ENCODE measurements at regions not wholly inside any gene's neighbourhood (a gene's known extent, or its start where the extent isn't known, plus 50 kb on each side); places are given as distances from the start of the nearest gene placed in this dataset.

DNA sequence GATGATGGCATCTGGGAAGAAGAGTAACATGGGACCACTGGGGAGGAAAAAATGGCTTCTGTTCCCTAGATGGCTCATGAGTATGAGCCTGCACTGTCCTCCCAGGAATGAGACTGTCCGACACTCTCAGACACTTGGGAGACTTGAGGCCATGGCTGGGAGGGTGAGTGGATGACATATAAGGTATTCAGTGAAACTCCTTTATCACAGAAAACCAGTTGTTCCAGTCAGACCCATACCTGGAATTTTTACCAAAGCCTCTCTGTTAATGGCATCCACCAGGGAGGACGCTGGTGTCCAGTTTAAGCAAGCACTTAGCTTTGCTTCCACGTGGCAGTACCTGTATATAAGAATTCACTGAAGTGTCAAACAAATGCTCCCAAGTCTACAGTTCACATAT lies 116.7 kb upstream of the C10orf90 start:
- DNase-seq, result no peak

DNA sequence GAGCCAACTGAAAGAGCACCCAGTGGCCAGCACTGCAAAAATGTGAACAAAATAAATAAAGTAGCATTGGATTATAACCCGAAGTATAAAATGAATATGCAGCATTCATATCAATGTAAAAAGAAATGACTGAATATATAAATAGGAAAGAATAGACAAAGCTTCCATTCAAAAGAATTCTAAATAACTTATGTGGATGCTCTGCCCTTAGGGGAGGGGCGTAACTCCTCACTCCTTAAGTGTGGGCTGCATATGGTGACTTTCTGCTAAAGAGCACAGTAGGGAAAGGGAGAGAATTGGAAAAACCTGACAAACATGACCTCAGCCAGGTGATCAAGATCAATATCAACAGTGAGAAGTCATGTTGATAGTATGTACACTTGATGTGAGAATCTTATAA lies 109.9 kb upstream of the DOCK1 start:
- DNase-seq, result no peak

DNA sequence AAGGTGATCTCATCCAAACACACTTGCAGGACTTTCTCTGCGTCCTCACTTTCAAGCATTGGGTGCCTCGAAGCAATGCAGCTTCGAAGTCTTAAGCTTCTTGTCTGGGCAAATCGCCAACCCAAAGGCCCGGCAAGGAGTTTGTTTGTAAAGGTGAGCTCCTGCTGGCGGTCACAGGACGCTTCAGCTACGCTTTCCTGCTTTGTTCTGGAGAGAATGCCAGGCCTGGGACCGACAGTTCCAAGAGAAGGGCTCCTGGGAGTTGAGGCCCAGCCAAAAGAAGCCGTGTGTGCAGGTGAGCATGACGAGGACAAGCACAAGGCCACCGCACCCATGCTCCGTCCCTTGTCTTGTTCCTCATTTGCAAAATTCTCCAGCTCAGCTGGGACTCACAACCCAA lies 106.6 kb upstream of the DOCK1 start:
- DNase-seq, result no peak

DNA sequence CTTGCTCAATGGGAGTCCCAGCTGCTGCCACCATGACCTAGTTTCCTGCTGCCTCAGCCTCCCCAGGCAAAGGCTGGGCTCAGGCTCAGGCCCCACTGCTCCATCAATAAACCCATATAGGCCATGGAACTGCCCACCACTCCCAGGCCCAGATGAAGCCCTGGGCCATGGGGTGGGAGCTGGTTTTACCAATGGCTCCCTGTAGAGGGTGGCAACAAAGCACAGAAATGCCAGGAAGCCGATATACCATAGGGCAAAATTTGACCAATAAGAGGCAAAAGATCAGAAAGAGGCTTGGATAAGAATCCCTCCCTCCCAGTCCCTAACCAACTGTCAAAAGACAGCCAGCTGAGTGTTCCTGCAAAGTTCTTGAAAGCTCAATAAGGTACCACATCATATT lies 101.8 kb upstream of the DOCK1 start:
- no peak for DNase-seq

DNA sequence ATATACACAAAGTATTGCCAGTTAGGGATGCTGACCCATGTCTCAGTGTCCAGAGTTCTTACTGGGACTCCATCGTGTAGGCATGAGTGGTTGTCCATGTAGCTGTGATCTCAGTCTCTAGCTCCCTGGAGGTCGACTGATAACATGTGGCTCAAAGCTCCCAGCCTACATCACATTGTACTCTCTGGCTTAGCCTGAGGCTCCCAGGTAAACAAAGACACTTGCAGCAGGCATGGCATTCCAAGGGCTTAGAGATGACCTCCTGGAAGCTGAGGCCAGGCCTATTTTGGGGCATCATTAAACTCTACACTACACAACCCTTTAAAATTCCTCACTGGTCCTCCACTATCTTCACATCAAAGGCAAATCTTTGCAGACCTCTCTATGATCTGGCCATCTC lies 100.8 kb upstream of the DOCK1 start:
- DNase-seq, result no peak

DNA sequence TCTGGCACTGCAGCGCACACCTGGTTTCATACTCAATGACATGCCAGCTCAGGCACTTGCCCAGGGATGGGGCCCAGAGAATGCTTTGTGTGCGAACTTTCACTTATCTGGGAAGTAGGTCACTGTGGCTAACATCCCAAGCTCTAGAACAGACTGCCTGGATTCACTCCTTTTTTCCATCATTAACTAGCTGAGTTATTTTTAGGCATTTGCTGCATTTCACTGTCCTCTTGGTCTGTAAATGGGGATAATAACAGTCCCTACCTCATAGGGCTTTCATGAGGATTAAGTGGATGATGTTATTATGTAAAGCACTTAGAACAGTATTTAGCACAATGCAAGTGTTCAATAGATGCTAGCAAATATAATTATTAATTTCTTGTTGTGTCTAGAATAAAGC lies 98.7 kb upstream of the DOCK1 start:
- DNase-seq, result no peak

DNA sequence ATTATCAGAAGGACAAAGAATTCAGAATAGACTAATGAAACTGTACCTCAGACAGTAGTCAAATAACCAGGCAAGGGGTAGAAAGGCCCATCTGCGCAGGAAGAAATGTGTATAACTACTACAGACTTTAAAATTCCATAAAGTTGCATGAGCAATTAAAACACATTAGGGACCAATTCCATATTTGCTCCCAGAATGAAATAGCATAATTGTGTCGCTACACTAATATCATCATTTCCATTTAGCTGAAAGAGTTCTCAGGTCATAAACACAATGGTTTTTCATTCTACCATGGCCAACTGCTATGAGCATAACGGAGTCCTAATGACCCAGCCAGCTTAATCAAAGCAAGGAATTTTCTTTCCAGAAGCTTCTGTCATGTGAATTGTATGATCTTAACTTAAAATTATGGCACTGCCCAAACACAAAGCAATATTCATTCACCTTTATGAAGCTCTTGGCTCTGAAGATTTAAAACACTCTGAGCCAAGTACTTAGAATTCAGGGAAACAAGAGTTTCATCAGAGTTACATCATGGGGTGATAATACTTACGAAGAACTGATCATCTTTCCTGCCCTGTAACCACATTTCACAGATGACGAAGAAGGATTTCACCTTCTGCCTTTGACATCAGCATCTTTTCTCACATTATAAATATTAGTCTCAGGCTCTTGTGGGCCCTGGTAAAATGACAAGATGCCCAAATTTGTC lies 98.1 kb upstream of the DOCK1 start:
- DNase-seq, result no peak

DNA sequence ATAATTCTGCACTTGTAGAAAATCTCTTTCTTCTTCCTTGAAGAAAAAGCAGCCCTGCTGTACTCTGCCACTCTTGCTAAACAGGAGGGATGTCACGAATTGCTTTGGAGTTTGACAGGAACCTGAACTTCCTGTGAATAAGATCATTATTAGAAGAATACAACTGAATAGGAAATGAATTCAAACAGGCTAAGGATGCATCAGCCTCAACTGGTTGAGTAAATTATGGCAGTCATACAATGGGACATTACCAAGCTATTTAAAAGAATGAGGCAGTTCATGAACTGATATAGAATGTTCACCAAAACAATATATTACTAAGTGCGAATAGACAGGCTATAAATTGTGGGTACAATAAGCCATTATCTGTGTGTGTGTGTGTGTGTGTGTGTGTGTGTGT lies 97.1 kb upstream of the DOCK1 start:
- DNase-seq, result no peak

DNA sequence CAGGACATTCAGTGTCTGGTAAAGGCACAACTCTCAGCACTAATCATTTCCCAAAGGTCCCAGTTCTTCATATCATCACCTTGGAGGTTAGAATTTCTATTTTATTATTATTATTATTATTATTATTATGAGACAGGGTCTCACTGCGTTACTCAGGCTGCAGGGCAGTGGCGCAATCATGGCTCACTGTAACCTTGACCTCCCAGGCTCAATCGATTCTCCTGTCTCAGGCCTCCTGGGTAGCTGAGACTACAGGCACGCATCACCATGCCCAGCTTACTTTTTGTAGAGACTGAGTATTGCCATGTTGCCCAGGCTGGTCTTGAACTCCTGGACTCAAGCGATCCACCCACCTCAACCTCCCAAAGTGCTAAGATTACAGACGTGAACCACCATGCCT lies 91.8 kb upstream of the DOCK1 start:
- DNase-seq, result no peak

DNA sequence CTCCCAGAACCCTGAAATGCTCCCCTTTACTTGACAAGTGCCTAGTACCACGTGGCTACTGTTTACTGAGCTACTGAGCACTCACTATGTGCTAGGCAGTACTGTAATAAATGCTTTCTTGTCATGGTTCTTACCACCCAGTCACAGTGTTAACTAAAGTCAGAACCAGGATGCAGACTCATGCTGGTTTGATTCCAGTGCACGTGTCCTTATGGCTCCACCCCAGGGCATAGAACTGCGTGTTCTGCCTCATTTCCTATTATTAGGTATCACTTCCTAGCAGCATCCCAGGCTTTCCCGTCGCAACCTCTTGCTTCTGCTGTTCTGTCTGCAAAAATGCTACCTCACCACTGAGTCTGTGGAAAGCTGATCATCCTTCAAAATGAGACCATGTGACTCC lies 71.7 kb upstream of the DOCK1 start:
- no peak for DNase-seq

DNA sequence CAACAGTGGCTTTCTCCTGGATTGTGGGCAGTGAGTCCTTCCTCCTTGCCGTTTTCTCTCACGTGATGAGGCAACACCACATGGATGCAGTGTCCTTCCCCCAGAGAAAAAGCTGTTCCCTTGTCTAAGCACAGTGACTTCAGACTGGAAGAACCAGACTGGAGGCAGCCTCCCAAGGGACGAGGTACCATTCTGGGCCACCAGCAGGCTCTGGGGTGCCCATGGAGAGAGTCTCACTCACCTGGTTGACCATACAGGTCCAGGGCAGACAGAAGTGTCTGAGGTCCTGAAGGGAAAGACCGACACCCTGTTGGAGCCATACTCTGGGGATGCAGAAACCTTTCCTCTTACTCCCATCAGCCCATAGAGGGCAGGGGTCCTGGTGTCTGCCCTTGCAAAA lies 69.2 kb upstream of the DOCK1 start:
- DNase-seq, result no peak

DNA sequence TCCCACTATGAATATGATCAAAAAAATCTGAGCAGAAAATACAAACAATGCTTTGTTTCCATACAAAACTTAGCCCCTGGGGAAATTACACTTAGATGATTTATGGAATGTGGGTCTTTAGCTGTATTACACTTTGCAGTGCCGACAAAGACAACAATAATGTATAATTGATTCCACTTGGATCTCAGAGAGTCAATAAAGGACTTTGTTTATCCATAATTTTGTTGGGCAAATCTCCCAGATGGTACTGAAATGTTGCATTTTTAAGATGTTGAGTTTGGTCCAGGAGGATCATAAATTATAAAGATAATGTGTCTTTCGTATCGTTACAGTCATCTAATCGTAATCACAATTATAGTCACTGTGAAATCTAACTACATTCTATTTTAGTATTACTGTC lies 66.9 kb upstream of the DOCK1 start:
- DNase-seq, result no peak

DNA sequence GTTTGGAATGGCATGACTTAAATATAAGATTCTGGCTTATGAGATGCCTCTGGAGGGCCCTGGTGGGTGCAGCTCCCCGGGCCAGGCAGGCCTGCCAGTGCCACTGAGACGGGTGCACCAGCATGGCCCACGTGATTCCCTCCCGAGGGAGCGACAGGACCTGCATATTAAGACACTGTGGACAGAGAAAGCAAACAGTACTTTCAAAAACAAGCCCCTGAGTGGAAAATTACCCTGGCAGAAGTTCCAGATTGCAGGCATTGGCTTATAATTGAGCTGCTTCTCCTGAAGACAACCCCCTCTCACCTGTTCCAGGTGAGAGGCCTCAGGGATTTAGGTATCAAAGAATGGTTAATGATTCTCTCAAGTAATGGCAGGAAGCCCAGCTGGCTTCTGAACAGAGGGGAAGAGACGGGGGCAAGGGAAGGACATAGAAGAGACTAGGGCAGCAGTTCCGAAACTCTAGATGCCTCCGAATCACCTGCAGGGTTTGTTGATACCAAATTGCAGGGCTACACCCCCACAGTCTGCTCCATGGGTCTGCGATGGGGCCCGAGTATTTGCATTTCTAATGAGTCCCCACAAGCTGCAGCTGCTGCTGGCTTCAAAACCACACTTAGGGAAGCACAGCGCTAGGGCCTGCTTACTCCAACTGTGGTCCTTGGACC lies 66.0 kb upstream of the DOCK1 start:
- no peak for DNase-seq

DNA sequence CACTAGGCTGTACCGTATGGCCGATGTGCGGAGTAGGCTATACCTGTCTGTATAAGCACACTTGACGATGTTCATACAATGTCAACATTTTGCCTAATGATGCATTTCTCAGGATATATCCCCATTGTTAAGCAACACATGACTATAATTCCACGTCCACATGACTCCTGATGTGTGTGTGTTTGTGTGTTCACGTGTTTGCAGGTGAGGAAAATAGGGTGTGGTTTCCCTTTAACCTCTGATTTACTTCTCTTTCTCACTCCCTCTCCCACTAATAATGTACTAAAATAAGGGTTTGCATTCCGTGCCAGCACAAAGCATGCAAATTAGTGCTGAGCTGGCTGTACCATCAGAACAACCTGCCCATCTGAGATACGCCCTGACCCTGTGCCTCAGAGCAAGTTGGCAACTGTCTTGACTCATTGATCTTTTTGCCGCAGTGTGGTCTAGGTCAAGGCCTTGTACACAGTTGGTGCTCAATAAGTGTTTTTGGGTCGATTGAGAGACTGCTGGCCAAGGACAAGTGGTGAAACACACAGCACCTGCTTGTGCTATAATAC lies 64.6 kb upstream of the DOCK1 start:
- no peak for DNase-seq

DNA sequence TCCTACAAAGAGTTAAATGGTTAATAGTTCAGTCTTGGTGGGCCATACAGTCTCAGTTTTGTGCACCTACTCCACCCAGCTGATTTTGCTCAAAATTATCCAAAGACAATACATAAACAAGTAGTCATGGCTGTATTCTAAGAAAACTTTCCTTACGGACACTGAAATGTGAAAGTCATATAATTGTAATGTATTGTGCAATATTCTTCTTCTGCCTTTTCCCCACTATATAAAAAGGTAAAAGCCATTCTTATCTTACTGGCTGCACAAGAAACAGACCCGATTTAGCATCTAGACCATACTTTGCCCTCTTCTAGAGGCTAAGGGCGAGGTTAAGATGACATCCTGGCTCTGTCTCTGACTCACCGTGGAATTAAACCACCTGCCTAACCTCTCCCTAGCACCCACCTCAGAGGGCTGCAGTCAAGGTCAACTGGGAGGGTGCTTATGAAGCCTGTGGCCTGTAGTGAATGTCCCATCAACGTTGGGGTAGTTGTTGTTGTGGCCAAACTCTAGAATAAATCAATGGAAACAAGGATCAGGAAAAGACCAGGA lies 63.8 kb upstream of the DOCK1 start:
- no peak for DNase-seq

DNA sequence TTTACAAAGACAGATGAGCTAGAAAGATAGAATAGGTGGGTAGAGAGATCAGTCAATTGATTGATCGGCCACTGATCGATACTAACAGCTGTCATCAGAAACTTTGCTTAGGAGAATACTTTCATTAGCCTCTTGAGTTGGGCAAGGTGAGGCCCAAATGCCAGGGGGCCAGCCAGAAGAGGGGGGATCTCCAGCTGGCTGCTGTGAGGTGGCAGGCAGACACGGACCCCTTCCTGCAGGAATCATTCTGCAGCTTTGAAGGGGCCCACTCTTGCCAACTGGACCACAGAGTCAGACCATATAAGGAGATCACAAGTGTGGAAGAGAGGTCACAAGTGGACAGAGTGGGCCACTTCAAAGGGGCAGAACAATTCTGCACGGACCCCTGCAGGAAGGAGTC lies 62.9 kb upstream of the DOCK1 start:
- no peak for DNase-seq

DNA sequence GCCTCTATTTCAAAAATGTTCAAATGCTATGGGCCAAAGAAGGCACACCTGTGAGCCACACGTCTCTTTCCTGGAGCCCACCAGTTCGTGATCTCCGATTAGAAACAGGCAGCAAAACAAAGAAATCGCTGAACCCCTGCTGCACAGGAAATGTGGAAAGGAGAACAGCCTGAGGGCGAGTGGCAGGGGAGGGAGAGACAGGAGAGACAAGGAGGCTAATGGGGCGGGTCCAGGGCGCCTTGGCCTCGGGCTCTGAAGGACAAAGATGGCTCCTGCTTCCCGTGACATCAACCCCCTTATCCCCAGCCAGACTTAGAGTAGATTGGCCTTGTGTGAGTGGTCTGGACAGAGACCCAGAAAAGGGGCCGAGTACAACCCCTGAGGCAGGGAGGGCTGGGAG lies 62.4 kb upstream of the DOCK1 start:
- no peak for DNase-seq

DNA sequence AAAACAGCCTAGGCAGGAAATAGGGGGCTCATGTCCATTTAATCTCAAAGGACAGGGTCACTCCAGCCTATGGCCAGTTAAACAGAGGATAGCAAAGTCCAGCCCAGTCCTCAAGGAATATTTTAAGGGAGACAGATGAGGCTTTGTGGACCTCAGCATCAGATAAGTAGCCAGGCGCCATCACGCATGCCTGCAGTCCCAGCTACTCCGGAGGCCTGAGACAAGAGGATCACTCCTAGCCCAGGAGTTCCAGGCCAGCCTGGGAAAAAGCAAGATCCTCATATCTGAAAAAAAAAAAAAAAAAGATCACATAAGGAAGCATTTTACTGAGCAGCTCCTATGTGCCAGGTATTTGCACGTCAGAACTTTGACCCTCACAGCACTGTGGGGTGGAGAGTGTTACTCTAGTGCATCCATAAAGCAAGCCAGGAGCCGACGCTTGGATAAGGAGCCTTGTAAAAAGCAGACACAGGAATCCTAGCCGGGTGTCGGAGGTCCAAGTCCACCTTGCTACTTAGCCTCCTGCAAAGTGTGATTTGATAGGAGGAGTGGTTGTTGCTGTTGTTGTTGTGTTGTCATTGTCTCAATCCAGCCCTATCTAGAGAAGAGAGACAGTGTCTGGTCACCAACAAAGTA lies 61.8 kb upstream of the DOCK1 start:
- DNase-seq, result no peak

DNA sequence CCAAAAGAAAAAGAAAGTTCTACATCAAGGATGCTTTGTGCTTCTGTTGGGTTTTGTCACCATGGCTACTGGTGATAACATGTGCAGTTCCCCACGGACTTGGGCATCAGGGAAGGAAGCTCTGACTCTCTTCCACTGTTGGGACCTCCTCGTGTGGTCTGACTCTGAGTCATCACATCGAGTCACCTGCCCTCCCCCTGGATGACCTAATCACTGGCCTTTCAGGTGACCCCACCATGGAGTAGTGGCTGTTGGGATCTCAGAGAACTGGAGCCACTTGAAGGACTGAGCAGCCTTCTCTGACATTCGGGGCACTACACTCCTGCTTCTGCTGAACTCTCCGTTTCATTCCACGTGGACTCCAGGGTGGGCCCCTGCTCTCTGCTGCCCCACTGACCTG lies 60.8 kb upstream of the DOCK1 start:
- DNase-seq, result no peak

DNA sequence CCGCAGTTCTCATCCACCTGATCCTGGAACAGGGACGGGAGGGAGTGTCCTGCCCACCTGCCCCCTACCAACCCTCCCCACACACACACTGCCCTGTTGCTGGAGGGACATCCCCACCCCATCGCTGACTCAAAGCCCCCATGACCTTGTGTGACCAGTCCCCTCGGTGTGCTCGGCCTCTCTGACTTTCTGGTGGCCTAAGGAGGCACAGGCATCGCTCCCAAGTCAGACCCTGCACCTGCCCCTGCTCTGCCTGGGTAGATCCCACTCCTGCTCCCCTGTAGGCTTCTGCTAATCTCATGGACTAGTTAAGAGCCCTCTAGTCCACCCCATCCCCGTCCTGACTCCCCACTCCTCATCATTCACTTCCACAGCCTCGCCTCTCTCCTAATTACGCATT lies 58.8 kb upstream of the DOCK1 start:
- DNase-seq, result no peak

DNA sequence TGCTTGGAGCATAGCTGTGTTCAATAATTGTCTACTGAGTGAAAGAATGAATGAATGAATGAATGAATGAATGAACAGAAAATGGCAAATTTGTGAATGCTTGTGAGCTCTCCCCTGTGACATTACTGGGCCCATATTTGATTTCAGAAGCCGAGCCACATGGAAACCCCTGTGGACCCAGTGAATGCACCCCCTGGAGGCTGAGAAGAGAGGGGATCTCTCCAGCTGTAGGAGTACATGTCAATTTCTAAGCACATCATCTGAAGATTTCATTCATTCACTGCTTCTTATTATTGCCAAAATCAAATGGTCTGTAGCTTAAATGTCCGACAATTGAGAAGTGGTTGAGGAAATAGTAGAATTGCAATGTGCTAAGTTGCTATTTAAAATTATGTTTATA lies 58.3 kb upstream of the DOCK1 start:
- no peak for DNase-seq

DNA sequence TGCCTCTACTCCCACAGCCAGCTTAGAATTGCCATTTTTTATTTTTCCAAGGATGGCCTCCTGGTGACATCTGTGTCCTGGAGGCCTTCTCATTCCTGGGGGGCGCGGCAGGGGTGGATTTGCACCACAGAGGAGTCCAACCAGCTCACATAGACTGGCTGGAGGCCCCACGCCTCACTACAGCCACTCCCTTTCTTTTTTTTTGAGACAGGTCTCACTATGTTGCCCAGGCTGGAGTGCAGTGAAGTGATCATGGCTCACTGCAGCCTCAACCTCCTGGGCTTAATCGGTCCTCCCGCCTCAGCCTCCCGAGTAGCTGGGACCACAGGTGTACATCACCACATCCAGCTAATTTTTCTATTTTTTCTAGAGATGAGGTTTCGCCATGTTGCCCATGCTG lies 57.6 kb upstream of the DOCK1 start:
- DNase-seq, result no peak

DNA sequence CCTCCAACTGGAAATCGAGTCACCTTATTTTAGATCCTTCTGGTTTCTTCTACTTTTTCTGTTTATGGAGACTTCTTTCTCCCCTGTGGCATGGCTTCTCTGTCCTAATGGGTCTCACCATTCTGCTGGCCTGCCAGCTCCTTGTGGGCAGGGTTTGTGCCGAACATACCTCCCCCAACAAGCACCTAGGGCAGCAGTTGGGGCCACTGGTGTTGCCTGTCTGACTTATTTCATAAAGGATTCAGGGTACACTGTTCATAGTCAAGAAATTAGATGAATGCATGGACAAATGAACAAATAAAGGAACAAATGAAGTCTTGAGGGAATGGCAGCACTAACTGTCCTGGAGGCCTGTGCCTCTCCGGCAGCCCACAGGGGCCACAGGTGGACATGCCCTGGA lies 55.6 kb upstream of the DOCK1 start:
- DNase-seq, result no peak

All from SHP77 treated with DMSO at 0.1 percent for 48 hours (cell line).